WTC11 (cell line): ENCODE measurements at regions not wholly inside any gene's neighbourhood (a gene's known extent, or its start where the extent isn't known, plus 50 kb on each side); places are given as distances from the start of the nearest gene placed in this dataset.
"Not testable (repeated sequence)": the region's sequence is repeated elsewhere in the genome, so short reads cannot be mapped to it uniquely, and the experiment has no call there.

Source experiments
- ATAC-seq: fragments of 200-7000 bp; cut with Tn5 transposase; 2 replicates; pipeline ENCODE4 v1.10.0; 2021; ENCODE audit warnings: mild to moderate bottlenecking, moderate library complexity
- CTCF ChIA-PET: fragments of 300-600 bp; sonication (Branson Sonifier 250); formaldehyde crosslinking; loops from one replicate; lab custom pipeline; 2021; ENCODE audit warnings: antibody characterized with exemption; lab: Charles Lee
- POLR2A ChIA-PET: fragments of 350-600 bp; sonication (Branson Sonifier 250); formaldehyde crosslinking; loops from one replicate; lab custom pipeline; 2021; ENCODE audit warnings: antibody characterized with exemption; lab: Charles Lee
- DNase-seq: peaks from one replicate; pipeline ENCODE4 v3.0.0; 2021; ENCODE audit warnings: low spot score
- H3K27ac Mint-ChIP-seq: 2 replicates; pipeline ENCODE4 v1.8.0; 2021; ENCODE audit warnings: mixed read lengths
- H3K27me3 Mint-ChIP-seq: 2 replicates; pipeline ENCODE4 v1.8.0; 2021; ENCODE audit warnings: low read depth, mild to moderate bottlenecking, moderate library complexity, mixed read lengths
- H3K36me3 Mint-ChIP-seq: 2 replicates; pipeline ENCODE4 v1.8.0; 2021; ENCODE audit warnings: mixed read lengths
- H3K4me1 Mint-ChIP-seq: 2 replicates; pipeline ENCODE4 v1.8.0; 2022; ENCODE audit warnings: mixed read lengths
- H3K4me3 Mint-ChIP-seq: 2 replicates; pipeline ENCODE4 v1.8.0; 2021; ENCODE audit warnings: mild to moderate bottlenecking, moderate library complexity, mixed read lengths
- H3K9me3 Mint-ChIP-seq: 2 replicates; pipeline ENCODE4 v1.8.0; 2021; ENCODE audit warnings: mixed read lengths
- ELF4 ChIP-seq: sonication (generic); formaldehyde crosslinking; IDR thresholded peaks from 2 replicates; pipeline ENCODE4 v1.8.1; 2022; ENCODE audit warnings: low read depth, mild to moderate bottlenecking, moderate library complexity, missing genetic modification reagents
- ETV6 ChIP-seq: sonication (generic); formaldehyde crosslinking; IDR thresholded peaks from 2 replicates; pipeline ENCODE4 v1.8.1; 2022; ENCODE audit warnings: mild to moderate bottlenecking, missing genetic modification reagents
- GABPB1 ChIP-seq: sonication (generic); formaldehyde crosslinking; IDR thresholded peaks from 2 replicates; pipeline ENCODE4 v1.8.1; 2023; ENCODE audit warnings: mild to moderate bottlenecking, missing genetic modification reagents
- IRF2 ChIP-seq: sonication (generic); formaldehyde crosslinking; IDR thresholded peaks from 2 replicates; pipeline ENCODE4 v1.8.0; 2022; ENCODE audit warnings: low read depth, missing genetic modification reagents, borderline replicate concordance
- PRRX2 ChIP-seq: fragments of 250-450 bp; sonication (Bioruptor Pico); IDR thresholded peaks from 2 replicates; pipeline ENCODE4 v1.8.0; 2021; ENCODE audit warnings: mild to moderate bottlenecking
- SMAD4 ChIP-seq: sonication (generic); formaldehyde crosslinking; IDR thresholded peaks from 2 replicates; pipeline ENCODE4 v1.8.0; 2022; ENCODE audit warnings: mild to moderate bottlenecking, missing genetic modification reagents
- SOX15 ChIP-seq: fragments of 250-450 bp; sonication (Bioruptor Pico); IDR thresholded peaks from 2 replicates; pipeline ENCODE4 v1.9.0; 2021; ENCODE audit warnings: mild to moderate bottlenecking
- SP1 ChIP-seq: sonication (generic); formaldehyde crosslinking; conservative IDR thresholded peaks from 2 replicates; pipeline ENCODE4 v1.8.1; 2022; ENCODE audit warnings: missing genetic modification reagents
- ZNF121 ChIP-seq: sonication (generic); formaldehyde crosslinking; IDR thresholded peaks from 2 replicates; pipeline ENCODE4 v1.8.0; 2023; ENCODE audit warnings: missing genetic modification reagents
- ZNF263 ChIP-seq: sonication (generic); formaldehyde crosslinking; IDR thresholded peaks from 2 replicates; pipeline ENCODE4 v1.8.1; 2022; ENCODE audit warnings: low read depth, mild to moderate bottlenecking, moderate library complexity, missing genetic modification reagents
- ZNF416 ChIP-seq: fragments of 250-450 bp; sonication (Bioruptor Pico); IDR thresholded peaks from 2 replicates; pipeline ENCODE4 v1.9.0; 2021; ENCODE audit warnings: mild to moderate bottlenecking, inconsistent platforms
- TF ChIP-seq, protein P1 (sequence below): fragments of 250-450 bp; sonication (Bioruptor Pico); conservative IDR thresholded peaks from 2 replicates; pipeline ENCODE4 v1.9.0; 2021; ENCODE audit warnings: mild to moderate bottlenecking
- TF ChIP-seq, protein P2 (sequence below): fragments of 250-450 bp; sonication (Bioruptor Pico); IDR thresholded peaks from 2 replicates; pipeline ENCODE4 v1.9.0; 2021; ENCODE audit warnings: moderate library complexity, mild to moderate bottlenecking, inconsistent platforms, borderline replicate concordance
- TF ChIP-seq, protein P3 (sequence below): sonication (generic); formaldehyde crosslinking; IDR thresholded peaks from 2 replicates; pipeline ENCODE4 v1.8.0; 2022; ENCODE audit warnings: missing genetic modification reagents
- TF ChIP-seq, protein P4 (sequence below): sonication (generic); formaldehyde crosslinking; IDR thresholded peaks from 2 replicates; pipeline ENCODE4 v1.8.1; 2022; ENCODE audit warnings: low read depth, missing genetic modification reagents, borderline replicate concordance
- TF ChIP-seq, protein P5 (sequence below): sonication (generic); formaldehyde crosslinking; IDR thresholded peaks from 2 replicates; pipeline ENCODE4 v1.8.1; 2023; ENCODE audit warnings: mild to moderate bottlenecking, missing genetic modification reagents, moderate library complexity
- TF ChIP-seq, protein P6 (sequence below): sonication (generic); formaldehyde crosslinking; IDR thresholded peaks from 2 replicates; pipeline ENCODE4 v1.8.1; 2023; ENCODE audit warnings: mild to moderate bottlenecking, moderate library complexity, missing genetic modification reagents

DNA sequence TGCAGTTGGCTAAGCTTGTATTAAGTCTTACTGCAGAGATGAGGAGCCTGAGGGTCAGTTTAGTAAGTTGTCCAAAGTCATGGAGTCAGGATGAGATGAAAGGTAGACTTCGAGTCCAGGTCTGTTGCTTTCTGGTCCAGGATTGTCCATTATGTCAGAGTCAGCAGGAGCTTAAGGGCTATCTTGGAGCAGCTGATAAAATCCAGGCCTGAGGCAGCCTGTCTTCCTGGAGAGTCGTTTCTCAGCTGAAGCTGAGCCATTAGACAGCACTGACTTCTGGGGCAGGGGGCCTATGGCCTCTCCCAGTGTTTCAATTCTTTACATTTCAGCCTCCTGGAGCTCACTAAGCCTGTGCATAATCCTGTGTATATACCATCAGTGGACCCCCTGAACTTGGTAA lies 219.5 kb upstream of the GAP43 start (continued):
- TF ChIP-seq, protein P1, sequence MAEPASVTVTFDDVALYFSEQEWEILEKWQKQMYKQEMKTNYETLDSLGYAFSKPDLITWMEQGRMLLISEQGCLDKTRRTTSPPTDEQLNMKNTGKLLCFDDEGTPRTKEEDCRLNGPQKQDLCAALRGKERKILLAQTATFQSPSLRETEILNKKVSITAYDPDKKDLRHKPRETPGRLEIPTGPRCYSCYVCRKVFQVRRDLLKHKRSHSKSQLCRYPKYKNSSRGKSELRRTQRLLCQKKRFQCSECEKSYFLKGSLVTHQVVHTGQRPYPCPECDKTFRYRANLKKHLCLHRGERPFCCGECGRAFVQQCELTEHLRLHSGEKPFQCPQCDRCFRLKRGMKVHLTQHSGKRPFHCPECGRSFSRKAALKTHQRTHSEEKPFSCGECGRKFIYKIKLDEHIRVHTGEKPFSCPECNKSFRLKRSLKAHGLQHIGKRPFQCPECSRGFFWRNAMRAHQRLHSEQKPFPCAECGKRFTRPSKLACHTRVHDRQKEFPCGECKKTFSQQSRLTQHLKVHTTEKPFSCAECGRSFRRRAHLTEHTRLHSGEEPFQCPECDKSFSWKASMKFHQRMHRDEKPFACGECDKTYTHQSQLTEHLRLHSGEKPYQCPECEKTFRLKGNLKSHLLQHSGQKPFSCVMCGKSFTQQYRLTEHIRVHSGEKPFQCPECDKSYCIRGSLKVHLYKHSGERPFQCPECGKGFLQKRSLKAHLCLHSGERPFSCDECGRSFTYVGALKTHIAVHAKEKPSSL = no peak
- TF ChIP-seq ZNF416 (no peak), IRF2 (CRISPR knock-in tag) (no peak)
- TF ChIP-seq, protein P2, sequence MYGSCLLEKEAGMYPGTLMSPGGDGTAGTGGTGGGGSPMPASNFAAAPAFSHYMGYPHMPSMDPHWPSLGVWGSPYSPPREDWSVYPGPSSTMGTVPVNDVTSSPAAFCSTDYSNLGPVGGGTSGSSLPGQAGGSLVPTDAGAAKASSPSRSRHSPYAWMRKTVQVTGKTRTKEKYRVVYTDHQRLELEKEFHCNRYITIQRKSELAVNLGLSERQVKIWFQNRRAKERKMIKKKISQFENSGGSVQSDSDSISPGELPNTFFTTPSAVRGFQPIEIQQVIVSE = no peak
- TF ChIP-seq, protein P3, sequence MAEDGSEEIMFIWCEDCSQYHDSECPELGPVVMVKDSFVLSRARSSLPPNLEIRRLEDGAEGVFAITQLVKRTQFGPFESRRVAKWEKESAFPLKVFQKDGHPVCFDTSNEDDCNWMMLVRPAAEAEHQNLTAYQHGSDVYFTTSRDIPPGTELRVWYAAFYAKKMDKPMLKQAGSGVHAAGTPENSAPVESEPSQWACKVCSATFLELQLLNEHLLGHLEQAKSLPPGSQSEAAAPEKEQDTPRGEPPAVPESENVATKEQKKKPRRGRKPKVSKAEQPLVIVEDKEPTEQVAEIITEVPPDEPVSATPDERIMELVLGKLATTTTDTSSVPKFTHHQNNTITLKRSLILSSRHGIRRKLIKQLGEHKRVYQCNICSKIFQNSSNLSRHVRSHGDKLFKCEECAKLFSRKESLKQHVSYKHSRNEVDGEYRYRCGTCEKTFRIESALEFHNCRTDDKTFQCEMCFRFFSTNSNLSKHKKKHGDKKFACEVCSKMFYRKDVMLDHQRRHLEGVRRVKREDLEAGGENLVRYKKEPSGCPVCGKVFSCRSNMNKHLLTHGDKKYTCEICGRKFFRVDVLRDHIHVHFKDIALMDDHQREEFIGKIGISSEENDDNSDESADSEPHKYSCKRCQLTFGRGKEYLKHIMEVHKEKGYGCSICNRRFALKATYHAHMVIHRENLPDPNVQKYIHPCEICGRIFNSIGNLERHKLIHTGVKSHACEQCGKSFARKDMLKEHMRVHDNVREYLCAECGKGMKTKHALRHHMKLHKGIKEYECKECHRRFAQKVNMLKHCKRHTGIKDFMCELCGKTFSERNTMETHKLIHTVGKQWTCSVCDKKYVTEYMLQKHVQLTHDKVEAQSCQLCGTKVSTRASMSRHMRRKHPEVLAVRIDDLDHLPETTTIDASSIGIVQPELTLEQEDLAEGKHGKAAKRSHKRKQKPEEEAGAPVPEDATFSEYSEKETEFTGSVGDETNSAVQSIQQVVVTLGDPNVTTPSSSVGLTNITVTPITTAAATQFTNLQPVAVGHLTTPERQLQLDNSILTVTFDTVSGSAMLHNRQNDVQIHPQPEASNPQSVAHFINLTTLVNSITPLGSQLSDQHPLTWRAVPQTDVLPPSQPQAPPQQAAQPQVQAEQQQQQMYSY (CRISPR knock-in tag) = no peak

DNA sequence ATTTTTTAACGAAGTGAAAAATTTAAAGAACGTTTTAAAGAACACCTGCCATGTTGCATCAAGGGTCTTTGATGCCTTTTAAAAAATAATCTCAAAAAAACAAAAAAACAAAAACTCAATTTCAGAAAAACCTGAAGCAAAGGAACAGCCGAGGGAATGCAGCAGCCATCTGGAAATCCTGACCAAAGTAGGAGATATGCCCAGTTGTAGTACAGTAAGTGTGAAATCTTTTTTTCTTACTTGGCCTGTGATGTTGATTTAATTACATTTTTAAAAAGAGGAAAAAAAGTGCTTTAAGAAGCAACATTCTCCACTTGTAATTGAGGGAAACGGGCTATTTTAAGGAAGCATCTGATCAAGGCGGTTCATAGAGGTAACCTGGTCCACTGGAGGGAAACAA lies 213.7 kb upstream of the GAP43 start:
- DNase-seq = no peak

DNA sequence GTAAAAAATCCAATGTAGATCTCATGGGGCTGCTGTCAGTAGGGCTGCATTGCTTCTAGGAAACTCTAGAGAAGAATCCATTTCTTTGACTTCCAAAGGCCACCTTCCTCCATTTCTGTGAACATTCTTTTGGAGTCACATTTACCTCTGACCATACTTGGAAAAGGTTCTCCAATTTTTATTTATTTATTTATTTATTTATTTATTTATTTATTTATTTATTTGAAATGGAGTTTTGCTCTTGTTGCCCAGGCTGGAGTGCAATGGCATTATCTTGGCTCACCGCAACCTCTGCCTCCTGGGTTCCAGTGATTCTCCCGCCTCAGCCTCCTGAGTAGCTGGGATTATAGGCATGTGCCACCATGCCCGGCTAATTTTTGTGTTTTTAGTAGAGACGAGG lies 208.7 kb upstream of the GAP43 start:
- CTCF ChIA-PET, H3K9me3 Mint-ChIP-seq, POLR2A ChIA-PET: not testable (repeated sequence)

More for the DNA sequence above, 213.7 kb upstream of the GAP43 start:
- Mint-ChIP-seq H3K36me3 (no peaks in the 10 kb centered on the region), H3K27ac (no peak overlapping the region), H3K4me1 (peaks cover 23% of the 10 kb centered on the region), H3K4me3 (no peak overlapping the region), H3K9me3 (no peaks in the 10 kb centered on the region)
- ATAC-seq = no peak
- CTCF ChIA-PET = no interaction called here
- POLR2A ChIA-PET = no interaction called here
- TF ChIP-seq, protein P4, sequence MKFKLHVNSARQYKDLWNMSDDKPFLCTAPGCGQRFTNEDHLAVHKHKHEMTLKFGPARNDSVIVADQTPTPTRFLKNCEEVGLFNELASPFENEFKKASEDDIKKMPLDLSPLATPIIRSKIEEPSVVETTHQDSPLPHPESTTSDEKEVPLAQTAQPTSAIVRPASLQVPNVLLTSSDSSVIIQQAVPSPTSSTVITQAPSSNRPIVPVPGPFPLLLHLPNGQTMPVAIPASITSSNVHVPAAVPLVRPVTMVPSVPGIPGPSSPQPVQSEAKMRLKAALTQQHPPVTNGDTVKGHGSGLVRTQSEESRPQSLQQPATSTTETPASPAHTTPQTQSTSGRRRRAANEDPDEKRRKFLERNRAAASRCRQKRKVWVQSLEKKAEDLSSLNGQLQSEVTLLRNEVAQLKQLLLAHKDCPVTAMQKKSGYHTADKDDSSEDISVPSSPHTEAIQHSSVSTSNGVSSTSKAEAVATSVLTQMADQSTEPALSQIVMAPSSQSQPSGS (CRISPR knock-in tag) = no peak
- TF ChIP-seq SMAD4 = no peak
- no peak for TF ChIP-seq ETV6 (CRISPR knock-in tag)
- TF ChIP-seq, protein P5, sequence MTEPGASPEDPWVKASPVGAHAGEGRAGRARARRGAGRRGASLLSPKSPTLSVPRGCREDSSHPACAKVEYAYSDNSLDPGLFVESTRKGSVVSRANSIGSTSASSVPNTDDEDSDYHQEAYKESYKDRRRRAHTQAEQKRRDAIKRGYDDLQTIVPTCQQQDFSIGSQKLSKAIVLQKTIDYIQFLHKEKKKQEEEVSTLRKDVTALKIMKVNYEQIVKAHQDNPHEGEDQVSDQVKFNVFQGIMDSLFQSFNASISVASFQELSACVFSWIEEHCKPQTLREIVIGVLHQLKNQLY (CRISPR knock-in tag) = no peak
- no peak for TF ChIP-seq ZNF121 (CRISPR knock-in tag)
- no peak for TF ChIP-seq ELF4 (CRISPR knock-in tag)
- no peak for TF ChIP-seq SP1 (CRISPR knock-in tag)
- no peak for TF ChIP-seq PRRX2 (CRISPR knock-in tag)
- no peak for TF ChIP-seq IRF2 (CRISPR knock-in tag)
- no peak for TF ChIP-seq SOX15 (CRISPR knock-in tag)
- TF ChIP-seq, protein P6, sequence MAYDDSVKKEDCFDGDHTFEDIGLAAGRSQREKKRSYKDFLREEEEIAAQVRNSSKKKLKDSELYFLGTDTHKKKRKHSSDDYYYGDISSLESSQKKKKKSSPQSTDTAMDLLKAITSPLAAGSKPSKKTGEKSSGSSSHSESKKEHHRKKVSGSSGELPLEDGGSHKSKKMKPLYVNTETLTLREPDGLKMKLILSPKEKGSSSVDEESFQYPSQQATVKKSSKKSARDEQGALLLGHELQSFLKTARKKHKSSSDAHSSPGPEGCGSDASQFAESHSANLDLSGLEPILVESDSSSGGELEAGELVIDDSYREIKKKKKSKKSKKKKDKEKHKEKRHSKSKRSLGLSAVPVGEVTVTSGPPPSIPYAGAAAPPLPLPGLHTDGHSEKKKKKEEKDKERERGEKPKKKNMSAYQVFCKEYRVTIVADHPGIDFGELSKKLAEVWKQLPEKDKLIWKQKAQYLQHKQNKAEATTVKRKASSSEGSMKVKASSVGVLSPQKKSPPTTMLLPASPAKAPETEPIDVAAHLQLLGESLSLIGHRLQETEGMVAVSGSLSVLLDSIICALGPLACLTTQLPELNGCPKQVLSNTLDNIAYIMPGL (CRISPR knock-in tag) = no peak
- TF ChIP-seq ZNF263 (CRISPR knock-in tag) = no peak
- TF ChIP-seq GABPB1 (CRISPR knock-in tag) = no peak
- TF ChIP-seq, all 79 proteins: peak for 0
- no peaks in the 10 kb centered on the region for H3K27me3 Mint-ChIP-seq

More for the DNA sequence above, 208.7 kb upstream of the GAP43 start:
- peaks cover 11% of the 10 kb centered on the region for H3K4me1 Mint-ChIP-seq
- ATAC-seq, DNase-seq, H3K4me3 Mint-ChIP-seq, H3K27ac Mint-ChIP-seq, H3K27me3 Mint-ChIP-seq, H3K36me3 Mint-ChIP-seq: not testable (repeated sequence)
